Endothelial cell of umbilical vein (primary cell): ENCODE measurements at regions not wholly inside any gene's neighbourhood (a gene's known extent, or its start where the extent isn't known, plus 50 kb on each side); places are given as distances from the start of the nearest gene placed in this dataset.

Experiments used
- BruUV-seq: library from RNA; stranded (reverse); fragments of 400-500 nt; replicated peaks from 2 replicates; lab custom pipeline; 2021; lab: Mats Ljungman, UMichigan
- CTCF ChIA-PET: fragments of 300-600, 350-600 bp; sonication (Branson Sonifier 250); formaldehyde crosslinking; loops from one replicate; lab custom pipeline; 2021; ENCODE audit warnings: antibody characterized with exemption, inconsistent platforms; lab: Charles Lee
- POLR2A ChIA-PET: fragments of 300-600, 350-600 bp; sonication (Branson Sonifier 250); formaldehyde crosslinking; loops from one replicate; lab custom pipeline; 2021; ENCODE audit warnings: antibody characterized with exemption, inconsistent platforms; lab: Charles Lee
- DNase-seq: peaks from one replicate; pipeline ENCODE4 v3.0.0-alpha.2; 2011; ENCODE audit warnings: low read depth, low spot score
- FAIRE-seq: peaks from 2 replicates; lab custom pipeline; 2011; peaks lifted over from hg19 to GRCh38; lab: Jason Lieb, UNC
- H2AFZ ChIP-seq: 2 replicates; pipeline ENCODE4 v1.6.0; 2012; ENCODE audit warnings: low read depth, low read length, control low read depth, inconsistent platforms
- H3K27ac ChIP-seq: 2 replicates; pipeline ENCODE4 v1.5.1; 2011; ENCODE audit warnings: low read depth, mild to moderate bottlenecking, control low read depth, low read length, moderate library complexity; ENCODE audit not compliant: insufficient read depth
- H3K27me3 ChIP-seq, 2 experiments: 2 replicates each; pipeline versions ENCODE4 v1.6.0 to v1.6.1; 2011; ENCODE audit warnings: low read length in 2 of 2, mixed read lengths in 1 of 2; ENCODE audit not compliant: control insufficient read depth in 2 of 2, insufficient read depth in 2 of 2
- H3K36me3 ChIP-seq, 2 experiments: 2 replicates in 1 of 2; 3 replicates in 1 of 2; pipeline ENCODE4 v1.5.1; 2011; ENCODE audit warnings: low read length in 2 of 2, mild to moderate bottlenecking in 1 of 2, moderate library complexity in 1 of 2; ENCODE audit not compliant: control insufficient read depth in 2 of 2, insufficient read depth in 2 of 2; ENCODE audit errors: extremely low read depth in 1 of 2
- H3K4me1 ChIP-seq: 3 replicates; pipeline ENCODE4 v1.5.1; 2011; ENCODE audit warnings: mild to moderate bottlenecking, low read length; ENCODE audit not compliant: control insufficient read depth, insufficient read depth; ENCODE audit errors: extremely low read depth
- H3K4me2 ChIP-seq: 2 replicates; pipeline ENCODE4 v1.6.1; 2011; ENCODE audit warnings: low read length, control low read depth, mixed read lengths; ENCODE audit not compliant: insufficient read depth
- H3K4me3 ChIP-seq, 3 experiments: fragments of 200-600 bp in 1 of 3; sonication (generic), shearing (Covaris generic) in 1 of 3; replicated peaks in 1 of 3; 2 replicates each; pipeline ENCODE4 v1.5.1; 2011 to 2016; ENCODE audit warnings: control low read depth in 3 of 3, low read length in 3 of 3, mild to moderate bottlenecking in 2 of 3, inconsistent platforms in 1 of 3, low read depth in 1 of 3, moderate library complexity in 1 of 3; ENCODE audit not compliant: insufficient read depth in 1 of 3
- H3K79me2 ChIP-seq: 2 replicates; pipeline ENCODE4 v1.6.0; 2012; ENCODE audit warnings: low read length, inconsistent platforms; ENCODE audit not compliant: control insufficient read depth, insufficient read depth
- H3K9ac ChIP-seq: replicated peaks from 2 replicates; pipeline ENCODE3; 2011; ENCODE audit warnings: low read length, control low read depth; ENCODE audit not compliant: insufficient read depth; ENCODE audit errors: extremely low read depth
- H3K9me1 ChIP-seq: replicated peaks from 3 replicates; pipeline ENCODE4 v1.6.0; 2011; ENCODE audit warnings: mild to moderate bottlenecking, low read length; ENCODE audit not compliant: control insufficient read depth, insufficient read depth; ENCODE audit errors: extremely low read depth
- H3K9me3 ChIP-seq: replicated peaks from 2 replicates; pipeline ENCODE4 v1.5.1; 2012; ENCODE audit warnings: low read length, inconsistent platforms; ENCODE audit not compliant: control insufficient read depth, insufficient read depth
- H4K20me1 ChIP-seq: replicated peaks from 2 replicates; pipeline ENCODE3; 2011; ENCODE audit warnings: mild to moderate bottlenecking, low read length; ENCODE audit not compliant: control insufficient read depth, insufficient read depth; ENCODE audit errors: extremely low read depth
- CTCF ChIP-seq, 2 donors: IDR thresholded peaks; 1 replicate in 1 of 2; 2 replicates in 1 of 2; pipeline ENCODE4 v1.5.1; 2011; ENCODE audit warnings: low read length in 2 of 2, mild to moderate bottlenecking in 2 of 2, moderate library complexity in 2 of 2, control low read depth in 1 of 2, inconsistent platforms in 1 of 2, low read depth in 1 of 2; ENCODE audit not compliant: insufficient read depth in 1 of 2; ENCODE audit errors: extremely low read depth in 1 of 2
- EZH2 ChIP-seq: IDR thresholded peaks from 2 replicates; pipeline ENCODE4 v1.6.1; 2012; ENCODE audit warnings: borderline replicate concordance, low read depth, mild to moderate bottlenecking, moderate library complexity, low read length, inconsistent platforms; ENCODE audit not compliant: severe bottlenecking
- FOS ChIP-seq: IDR thresholded peaks from 2 replicates; pipeline ENCODE4 v1.6.1; 2011; ENCODE audit warnings: mild to moderate bottlenecking, low read length, moderate library complexity, borderline replicate concordance; ENCODE audit not compliant: insufficient read depth
- GATA2 ChIP-seq: IDR thresholded peaks from 2 replicates; pipeline ENCODE4 v1.7.0; 2011; ENCODE audit warnings: low read depth, mild to moderate bottlenecking, moderate library complexity, mixed read lengths, low read length; ENCODE audit not compliant: insufficient read length, insufficient read depth
- JUN ChIP-seq: IDR thresholded peaks from 2 replicates; pipeline ENCODE4 v1.6.1; 2011; ENCODE audit warnings: borderline replicate concordance, low read depth; ENCODE audit not compliant: insufficient read length, insufficient read depth
- MYC ChIP-seq: IDR thresholded peaks from one replicate; pipeline ENCODE4 v1.6.1; 2011; ENCODE audit warnings: mild to moderate bottlenecking, low read depth, low read length
- POLR2A ChIP-seq: IDR thresholded peaks from 2 replicates; pipeline ENCODE4 v1.6.1; 2012; ENCODE audit warnings: low read depth, mild to moderate bottlenecking, control low read depth, low read length
- dilution Hi-C: fragments of 300-500 bp; cut with MboI; formaldehyde crosslinking; loops from one replicate; pipeline ENCODE4 v1.15.0; 2019; ENCODE audit warnings: low sequenced_read_pairs; ENCODE audit not compliant: extremely low pct_ligation_motif_present
- intact Hi-C: fragments of 100-400 bp; cut with micrococcal nuclease; formaldehyde crosslinking; loops from one replicate; pipeline ENCODE4 v1.10.0; 2022

GRCh38 chr3:43999728-44000319, 241.9 kb upstream of the TOPAZ1 start:
- POLR2A ChIA-PET = no interaction called here
- Histone ChIP-seq H3K9me3 (no peaks in the 10 kb centered on the region), H3K36me3 (no peaks in the 10 kb centered on the region), H3K9me1 (no peaks in the 10 kb centered on the region), H3K79me2 (no peaks in the 10 kb centered on the region), H2AFZ (no peak overlapping the region), H3K27me3 (peaks cover 54 to 73% of the 10 kb centered on the region in 2 experiments), H3K4me3 (no peak overlapping the region), H4K20me1 (no peaks in the 10 kb centered on the region), H3K4me1 (peaks cover 27% of the 10 kb centered on the region), H3K9ac (no peak overlapping the region), H3K27ac (no peak overlapping the region), H3K4me2 (no peak overlapping the region)
- BruUV-seq = no TSS peak
- TF ChIP-seq FOS (no peak), JUN (no peak), MYC (no peak), POLR2A (no peak), EZH2 (no peak), GATA2 (no peak), CTCF (IDR thresholded peaks at IDR 0.05; ENCODE audit: extremely low read depth in 1 of 2, insufficient read depth in 1 of 2, low read depth in 1 of 2, low read length in 2 of 2) (no peak)
- DNase-seq = no peak
- dilution Hi-C loops = no loop called here
- intact Hi-C loops = loop anchor here (1.0 to 5.0 kb wide), 2 partner anchors 229 to 308 kb away; partner anchors contain the start of gene ABHD5
- no peak for FAIRE-seq
- CTCF ChIA-PET = interaction anchor here (1.5 kb wide), 1 partner anchor 199 kb away, joined by 3 read pairs; no protein-coding TSS in a partner anchor
